ENCODE measurements at regions not wholly inside any gene's neighbourhood (a gene's known extent, or its start where the extent isn't known, plus 50 kb on each side); places are given as distances from the start of the nearest gene placed in this dataset.

- Histone ChIP-seq H3K4me1 (ENCODE audit: control insufficient read depth in 1 of 2, insufficient read depth in 2 of 2, low read length in 2 of 2) (no peaks in the 10 kb centered on the region), H3K9me3 (replicated peaks in 1 of 2; ENCODE audit: control insufficient read depth in 1 of 2, insufficient read depth in 1 of 2, low read length in 2 of 2) (peaks cover 15 to 27% of the 10 kb centered on the region in 2 donors), H3K27ac (ENCODE audit: low read depth in 1 of 2, low read length in 2 of 2) (no peak overlapping the region), H3K79me2 (ENCODE audit: insufficient read depth, low read length) (no peaks in the 10 kb centered on the region), H3K27me3 (ENCODE audit: control insufficient read depth in 2 of 2, insufficient read depth in 2 of 2, low read length in 2 of 2) (no peaks in the 10 kb centered on the region), H3K4me2 (replicated peaks; ENCODE audit: extremely low read depth, low read length, poor library complexity, severe bottlenecking) (no peak overlapping the region), H2AFZ (ENCODE audit: insufficient read depth, low read depth, low read length, poor library complexity, severe bottlenecking) (no peak overlapping the region), H4K20me1 (ENCODE audit: insufficient read depth, low read length) (no peaks in the 10 kb centered on the region), H3K36me3 (replicated peaks in 1 of 2; ENCODE audit: control insufficient read depth in 1 of 2, insufficient read depth in 2 of 2, low read length in 2 of 2) (no peaks in the 10 kb centered on the region), H3K9ac (ENCODE audit: insufficient read depth, low read length, poor library complexity, severe bottlenecking) (no peak overlapping the region), H3K4me3 (replicated peaks in 1 of 3; ENCODE audit: low read depth in 2 of 3, low read length in 3 of 3) (no peak overlapping the region)
- intact Hi-C loops (cut with micrococcal nuclease): no loop called here
- DNase-seq: no peak
- Mint-ChIP-seq H3K27ac (no peak overlapping the region), H3K36me3 (no peaks in the 10 kb centered on the region), H3K4me3 (no peak overlapping the region), H3K27me3 (ENCODE audit: low read depth in 3 of 3) (peaks cover 0 to 7% (median 2%) of the 10 kb centered on the region in 3 donors), H3K4me1 (no peaks in the 10 kb centered on the region), H3K9me3 (peaks cover 7 to 21% (median 15%) of the 10 kb centered on the region in 7 donors)
- no CpG with 5 or more reads among the region's 1 CpG for WGBS (ENCODE audit: insufficient coverage)
- TF ChIP-seq CTCF (IDR thresholded peaks at IDR 0.05): no peak
These were observed 78.9 kb upstream of the CAMK1G start for GRCh38 chr1:209504571-209504970.

DNA sequence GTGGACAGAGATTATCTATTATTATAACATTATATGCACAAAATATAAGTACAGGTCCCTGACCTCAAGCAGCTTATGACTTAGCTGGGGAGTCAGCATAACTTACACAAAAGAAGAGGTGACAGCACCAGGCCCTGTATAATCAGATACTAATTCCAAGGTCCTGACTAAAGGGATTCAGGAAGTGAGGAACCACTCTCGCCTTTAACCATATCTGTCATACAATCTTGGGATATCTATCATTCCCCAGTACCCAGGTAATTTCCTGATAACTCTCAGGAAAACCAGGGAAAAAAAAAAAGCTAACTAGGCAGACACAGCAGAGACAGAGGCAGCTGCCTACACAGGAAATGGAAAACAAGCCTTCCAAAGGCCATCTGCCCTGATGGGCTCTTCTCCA lies 78.5 kb upstream of the CAMK1G start:
- peaks cover 0 to 7% (median 2%) of the 10 kb centered on the region in 3 donors for H3K27me3 Mint-ChIP-seq (ENCODE audit: low read depth in 3 of 3)
- intact Hi-C loops (cut with micrococcal nuclease): no loop called here
- H3K4me3 Mint-ChIP-seq: no peak overlapping the region

More for the DNA sequence above, 78.5 kb upstream of the CAMK1G start:
- Histone ChIP-seq H3K4me1 (ENCODE audit: control insufficient read depth in 1 of 2, insufficient read depth in 2 of 2, low read length in 2 of 2) (no peaks in the 10 kb centered on the region), H2AFZ (ENCODE audit: insufficient read depth, low read depth, low read length, poor library complexity, severe bottlenecking) (no peak overlapping the region), H3K9me3 (replicated peaks in 1 of 2; ENCODE audit: control insufficient read depth in 1 of 2, insufficient read depth in 1 of 2, low read length in 2 of 2) (peaks cover 15 to 27% of the 10 kb centered on the region in 2 donors), H3K4me2 (replicated peaks; ENCODE audit: extremely low read depth, low read length, poor library complexity, severe bottlenecking) (no peak overlapping the region), H3K27me3 (ENCODE audit: control insufficient read depth in 2 of 2, insufficient read depth in 2 of 2, low read length in 2 of 2) (no peaks in the 10 kb centered on the region), H4K20me1 (ENCODE audit: insufficient read depth, low read length) (no peaks in the 10 kb centered on the region), H3K27ac (ENCODE audit: low read depth in 1 of 2, low read length in 2 of 2) (no peak overlapping the region), H3K4me3 (replicated peaks in 1 of 3; ENCODE audit: low read depth in 2 of 3, low read length in 3 of 3) (no peak overlapping the region), H3K36me3 (replicated peaks in 1 of 2; ENCODE audit: control insufficient read depth in 1 of 2, insufficient read depth in 2 of 2, low read length in 2 of 2) (no peaks in the 10 kb centered on the region), H3K79me2 (ENCODE audit: insufficient read depth, low read length) (no peaks in the 10 kb centered on the region), H3K9ac (ENCODE audit: insufficient read depth, low read length, poor library complexity, severe bottlenecking) (no peak overlapping the region)
- H3K4me1 Mint-ChIP-seq: no peaks in the 10 kb centered on the region
- TF ChIP-seq CTCF (IDR thresholded peaks at IDR 0.05): no peak
- H3K9me3 Mint-ChIP-seq: peaks cover 7 to 21% (median 15%) of the 10 kb centered on the region in 7 donors
- no peaks in the 10 kb centered on the region for H3K36me3 Mint-ChIP-seq
- WGBS (ENCODE audit: insufficient coverage): no CpG with 5 or more reads among the region's 1 CpG
- DNase-seq: no peak
- no peak overlapping the region for H3K27ac Mint-ChIP-seq
